Hypothalamus (tissue), 51 donors: ENCODE measurements at regions not wholly inside any gene's neighbourhood (a gene's known extent, or its start where the extent isn't known, plus 50 kb on each side); places are given as distances from the start of the nearest gene placed in this dataset.

Experiments
- DNase-seq, 51 donors: peaks; one replicate each; lab custom pipeline; 2025; lab: John Stamatoyannopoulos, UW

- DNase-seq, result no peak
These were observed 52.7 kb upstream of the INPP5A start for GRCh38 chr10:132484922-132485321.

GRCh38 chr10:132485391-132485790, 52.2 kb upstream of the INPP5A start:
- no peak for DNase-seq

- no peak for DNase-seq
These were observed 51.0 kb upstream of the INPP5A start for GRCh38 chr10:132486539-132487121.

GRCh38 chr10:132487241-132488135, 50.1 kb upstream of the INPP5A start:
- DNase-seq, result no peak
